Eye (tissue), 1 donor: ENCODE measurements at regions not wholly inside any gene's neighbourhood (a gene's known extent, or its start where the extent isn't known, plus 50 kb on each side); places are given as distances from the start of the nearest gene placed in this dataset.
A peak's percentile ranks its signal among the peaks of the same experiment; 100 is the strongest.
"Not testable (repeated sequence)": the region's sequence is repeated elsewhere in the genome, so short reads cannot be mapped to it uniquely, and the experiment has no call there.

Source experiments
- DNase-seq: peaks from one replicate; pipeline ENCODE4 v3.0.0-alpha.2; 2015

DNA sequence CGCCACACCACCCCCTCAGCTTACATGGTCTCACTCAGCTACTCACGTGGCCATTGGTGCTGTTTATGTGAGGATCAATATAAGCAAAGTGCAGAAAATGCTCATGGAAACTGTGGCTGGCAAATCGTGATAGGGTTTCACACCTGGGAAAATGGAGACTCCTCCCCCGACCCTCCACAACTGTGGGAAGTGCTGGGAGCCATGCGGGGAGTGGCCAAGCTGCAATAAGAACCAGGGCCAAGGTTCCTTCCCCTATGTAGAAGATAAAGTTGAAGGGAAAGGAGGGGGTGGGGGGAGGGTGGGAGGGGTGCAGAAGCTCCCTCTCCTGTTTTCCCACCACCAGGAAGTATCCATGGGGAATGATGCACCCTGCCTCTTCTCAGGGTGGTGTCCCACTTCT lies 145.5 kb upstream of the MAMLD1 start:
- DNase-seq = no peak

DNA sequence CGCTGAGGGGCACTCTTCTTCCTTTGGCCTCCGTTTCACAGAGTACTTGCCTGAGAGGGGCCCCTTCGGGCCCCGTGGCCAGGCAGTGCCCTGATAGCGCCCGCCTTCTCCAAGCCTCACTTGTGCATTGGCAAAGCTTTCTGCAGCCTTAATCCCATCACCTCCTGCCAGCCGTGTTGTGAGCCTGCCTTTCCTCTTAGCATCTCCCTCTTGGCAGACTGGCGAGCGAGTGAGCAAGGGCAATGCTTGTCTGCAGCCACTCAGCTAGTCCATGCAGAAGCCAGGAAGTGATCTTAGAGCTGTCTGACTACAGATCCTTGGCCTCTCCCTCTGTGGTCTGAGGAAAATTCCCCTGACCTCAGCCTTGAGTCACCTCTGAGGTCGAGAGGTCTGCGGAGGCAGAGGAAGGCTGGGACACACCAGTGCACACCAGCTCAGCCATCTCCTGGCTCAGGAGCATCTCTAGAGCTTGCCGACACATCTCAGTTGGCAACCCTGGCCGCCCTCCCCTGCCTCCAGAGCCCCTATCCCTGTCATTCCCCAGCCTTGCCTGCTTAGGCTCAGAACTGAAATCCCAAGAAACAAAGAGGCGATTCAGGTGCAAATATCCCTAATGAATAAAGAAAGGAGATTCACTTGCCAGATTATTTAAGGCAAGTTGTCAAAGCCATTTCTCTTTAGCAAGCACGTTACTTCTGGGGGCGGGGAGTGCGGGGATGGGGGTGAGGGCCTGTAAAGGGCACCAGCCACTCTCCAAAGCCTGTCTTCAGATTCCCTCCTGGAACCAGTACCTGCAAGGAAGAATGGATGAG lies 143.5 kb upstream of the MAMLD1 start:
- DNase-seq = peak; percentile 13

DNA sequence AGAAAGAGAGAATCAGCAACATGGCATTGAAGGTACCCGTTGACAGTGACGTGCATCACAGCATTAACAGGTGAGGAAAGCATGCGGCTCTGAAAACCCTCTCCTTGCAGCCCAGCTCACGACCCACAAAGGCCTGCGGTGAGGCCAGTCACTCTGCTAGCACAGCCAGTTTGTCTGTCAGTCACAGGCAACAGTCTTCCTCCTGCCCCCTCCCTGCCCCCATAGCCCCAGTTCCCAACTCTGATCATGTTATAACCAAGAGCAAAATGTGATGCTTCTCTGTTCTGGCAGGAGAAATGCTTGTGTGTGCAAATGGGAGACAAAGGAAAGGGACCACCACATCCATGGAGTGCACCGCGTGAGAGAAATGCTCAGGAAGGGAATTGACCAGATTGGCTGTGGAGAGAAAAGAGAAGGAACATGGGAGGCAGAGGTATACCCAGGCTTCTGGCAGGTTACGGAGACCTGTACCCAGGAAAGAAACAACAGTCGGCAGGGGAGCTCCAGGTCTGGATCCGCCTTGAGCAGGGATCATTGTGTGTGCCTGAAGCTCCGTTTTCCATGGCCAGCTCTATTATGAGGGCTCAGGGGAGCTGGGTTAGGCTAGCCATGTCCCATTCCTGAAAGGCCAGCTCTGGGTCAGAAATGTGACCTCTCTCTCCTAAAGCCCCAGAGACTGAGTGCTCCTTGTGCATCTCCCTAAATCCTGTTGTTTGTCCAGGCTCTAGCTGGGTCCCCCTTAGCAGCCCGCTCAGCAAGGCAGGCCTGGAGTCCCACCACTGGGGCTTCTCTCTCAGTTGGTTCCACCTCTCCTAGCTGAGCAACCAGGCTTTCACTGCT lies 139.7 kb upstream of the MAMLD1 start:
- DNase-seq = no peak

- DNase-seq = no peak
Measured at GRCh38 chrX:150224676-150225075, 138.4 kb upstream of the MAMLD1 start.

- no peak for DNase-seq
Measured at GRCh38 chrX:150225266-150225665, 137.9 kb upstream of the MAMLD1 start.

- no peak for DNase-seq
Measured at GRCh38 chrX:150225756-150226155, 137.4 kb upstream of the MAMLD1 start.

DNA sequence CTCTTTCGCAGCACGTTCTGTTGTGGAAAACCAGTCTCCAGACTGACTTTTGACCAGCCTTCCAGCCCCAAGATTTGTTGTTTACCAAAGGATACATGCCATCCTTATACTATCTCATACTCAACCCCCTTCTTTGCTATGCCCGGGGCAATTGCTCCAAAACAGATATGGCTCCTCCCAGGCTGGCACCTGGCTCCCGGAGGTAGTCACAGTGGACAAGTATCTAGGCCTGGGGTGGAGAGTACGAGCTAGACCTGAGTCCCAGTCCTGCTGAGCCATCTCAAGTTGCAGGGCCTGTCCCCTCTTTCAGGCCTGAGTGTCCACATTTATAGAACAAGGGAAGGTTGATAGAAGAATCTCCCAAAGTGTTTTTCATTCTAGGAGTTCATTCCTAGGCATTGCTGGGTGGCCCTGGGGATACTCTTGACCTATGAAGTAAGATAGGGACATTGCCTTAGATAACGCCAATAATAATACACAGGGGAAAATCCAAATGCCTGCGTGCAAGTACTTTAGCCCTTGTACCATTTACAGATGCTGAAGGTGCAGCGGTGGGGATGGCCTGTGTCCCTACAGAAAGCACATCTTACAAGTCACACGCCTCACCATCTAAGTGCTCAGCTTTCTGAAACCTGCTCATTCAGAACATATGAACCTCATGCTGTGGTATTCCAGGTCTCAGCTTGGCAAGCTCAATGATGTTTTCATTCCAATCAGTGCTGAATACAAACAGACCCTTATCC lies 136.7 kb upstream of the MAMLD1 start:
- DNase-seq = no peak

GRCh38 chrX:150227321-150227860 lies 135.7 kb upstream of the MAMLD1 start:
- no peak for DNase-seq

DNA sequence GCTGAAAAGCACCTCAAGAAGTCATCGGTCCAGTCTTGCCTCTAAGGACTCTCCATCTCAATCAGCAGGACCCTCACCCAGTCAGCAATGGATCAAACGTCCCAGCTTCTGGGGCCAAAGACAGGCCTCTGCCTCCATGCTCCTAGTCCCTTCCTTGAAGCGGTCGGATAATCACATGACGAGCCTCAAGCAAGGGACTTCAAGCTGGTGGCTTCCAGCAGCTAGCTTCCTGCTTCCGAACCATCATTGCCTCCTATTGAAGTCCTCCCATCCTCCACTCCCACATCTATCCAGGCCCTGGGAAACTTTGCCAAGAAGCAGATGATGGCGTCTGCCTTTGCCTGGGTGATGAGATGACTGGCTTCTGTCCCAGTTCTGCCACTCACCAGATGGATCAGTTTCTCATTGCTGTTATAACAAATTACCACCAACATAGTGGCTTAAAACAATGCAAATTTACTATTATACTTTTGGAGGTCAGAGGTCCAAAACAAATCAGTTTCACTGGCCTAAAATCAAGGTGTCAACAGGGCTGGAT lies 135.2 kb upstream of the MAMLD1 start:
- DNase-seq = no peak

GRCh38 chrX:150228431-150228830 lies 134.7 kb upstream of the MAMLD1 start:
- no peak for DNase-seq

GRCh38 chrX:150229030-150229429 lies 134.1 kb upstream of the MAMLD1 start:
- no peak for DNase-seq

- DNase-seq = no peak
Measured at GRCh38 chrX:150229481-150229880, 133.6 kb upstream of the MAMLD1 start.

GRCh38 chrX:150230952-150231351 lies 132.2 kb upstream of the MAMLD1 start:
- DNase-seq = not testable (repeated sequence)

DNA sequence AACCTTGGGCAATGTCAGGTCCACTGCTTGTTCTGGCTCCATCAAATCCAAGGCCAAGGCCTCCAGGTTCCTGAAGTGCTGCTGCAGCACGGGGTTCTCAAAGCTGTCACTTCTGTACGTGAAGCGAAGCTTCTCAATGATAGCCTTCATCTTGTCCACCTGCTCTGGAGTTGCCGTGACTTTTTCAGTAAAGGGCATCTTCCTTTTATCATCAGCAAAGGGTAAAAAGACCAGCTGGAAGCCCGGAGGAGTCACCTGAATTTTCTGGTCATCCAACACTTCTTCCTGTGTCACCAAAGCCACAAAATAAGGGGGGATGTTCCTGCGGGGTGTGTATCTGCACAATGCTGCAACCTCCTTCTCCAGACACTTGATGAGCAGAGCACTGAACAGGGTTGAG lies 131.7 kb upstream of the MAMLD1 start:
- DNase-seq = not testable (repeated sequence)

- DNase-seq = not testable (repeated sequence)
Measured at GRCh38 chrX:150232222-150232621, 130.9 kb upstream of the MAMLD1 start.

DNA sequence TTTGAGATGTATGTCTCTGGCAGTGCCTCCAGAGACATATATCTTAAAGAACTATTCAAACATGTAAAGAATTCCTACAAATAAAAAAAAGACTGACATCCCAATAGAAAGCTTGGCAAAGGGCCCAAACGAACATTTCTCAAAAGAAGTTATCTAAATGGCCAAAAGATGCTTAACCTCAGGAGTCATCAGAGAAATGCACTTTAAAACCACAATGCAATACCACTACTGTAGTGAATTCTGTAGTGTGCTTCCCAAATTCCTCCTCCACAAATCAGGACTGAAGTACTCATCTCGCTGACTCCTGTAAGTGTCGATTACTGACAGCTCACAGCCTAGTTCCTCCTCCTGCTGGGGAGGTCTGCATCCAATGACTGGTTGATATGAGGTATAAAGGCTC lies 129.0 kb upstream of the MAMLD1 start:
- DNase-seq = no peak

DNA sequence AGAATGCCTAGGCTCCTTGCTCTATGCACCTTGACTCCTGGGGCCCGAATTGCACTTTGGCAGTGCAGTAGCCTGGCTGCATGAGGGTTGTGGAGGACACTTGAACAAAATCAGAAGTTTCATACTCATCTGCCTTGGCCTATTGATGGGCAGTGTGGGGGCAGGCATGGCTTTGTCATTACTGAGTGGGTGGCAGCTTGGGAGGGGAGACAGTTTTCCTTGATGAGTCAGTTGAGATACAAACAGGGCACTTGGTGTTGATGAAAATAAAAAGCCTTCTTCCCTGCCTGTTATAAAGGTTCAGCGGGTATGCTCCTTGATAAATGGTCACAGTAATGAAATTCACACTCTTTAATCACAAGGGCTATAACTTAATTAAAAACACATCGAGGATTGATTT lies 126.8 kb upstream of the MAMLD1 start:
- no peak for DNase-seq

DNA sequence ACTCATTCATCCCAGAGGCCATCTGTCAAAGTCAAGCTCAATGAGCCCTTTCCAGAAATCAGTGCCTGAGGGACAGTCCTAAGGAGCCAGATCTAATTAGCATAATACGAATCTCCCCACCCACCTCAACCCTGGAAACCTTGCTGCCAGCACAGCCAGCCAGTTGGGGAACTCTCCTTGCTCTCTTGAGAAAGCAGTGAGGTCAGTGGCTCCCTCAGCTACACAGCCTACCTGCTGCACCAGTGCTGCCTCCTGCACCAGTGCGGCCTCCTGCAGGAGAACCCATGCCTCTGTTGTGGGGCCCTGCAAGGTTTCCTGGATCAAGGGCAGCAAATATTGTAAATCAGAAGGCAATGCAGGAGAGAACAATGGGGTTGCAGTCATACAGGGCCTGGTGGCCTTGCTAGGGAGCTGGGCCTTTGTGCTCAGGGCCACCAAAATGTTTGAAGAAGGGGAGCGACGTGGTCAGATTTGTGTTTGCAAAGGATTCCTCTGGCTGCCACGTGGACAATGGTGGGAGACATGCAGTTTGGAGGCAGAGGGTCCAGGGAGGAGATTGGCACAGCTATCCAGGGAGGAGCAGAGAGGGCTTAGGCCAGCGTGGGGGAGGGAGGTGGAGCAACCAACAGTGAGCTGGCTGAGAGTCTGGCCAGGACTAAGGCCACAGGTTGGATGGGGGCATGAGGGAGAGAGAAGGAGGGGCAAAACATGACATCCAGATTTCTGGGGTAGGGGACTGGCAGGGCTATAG lies 124.3 kb upstream of the MAMLD1 start:
- no peak for DNase-seq

DNA sequence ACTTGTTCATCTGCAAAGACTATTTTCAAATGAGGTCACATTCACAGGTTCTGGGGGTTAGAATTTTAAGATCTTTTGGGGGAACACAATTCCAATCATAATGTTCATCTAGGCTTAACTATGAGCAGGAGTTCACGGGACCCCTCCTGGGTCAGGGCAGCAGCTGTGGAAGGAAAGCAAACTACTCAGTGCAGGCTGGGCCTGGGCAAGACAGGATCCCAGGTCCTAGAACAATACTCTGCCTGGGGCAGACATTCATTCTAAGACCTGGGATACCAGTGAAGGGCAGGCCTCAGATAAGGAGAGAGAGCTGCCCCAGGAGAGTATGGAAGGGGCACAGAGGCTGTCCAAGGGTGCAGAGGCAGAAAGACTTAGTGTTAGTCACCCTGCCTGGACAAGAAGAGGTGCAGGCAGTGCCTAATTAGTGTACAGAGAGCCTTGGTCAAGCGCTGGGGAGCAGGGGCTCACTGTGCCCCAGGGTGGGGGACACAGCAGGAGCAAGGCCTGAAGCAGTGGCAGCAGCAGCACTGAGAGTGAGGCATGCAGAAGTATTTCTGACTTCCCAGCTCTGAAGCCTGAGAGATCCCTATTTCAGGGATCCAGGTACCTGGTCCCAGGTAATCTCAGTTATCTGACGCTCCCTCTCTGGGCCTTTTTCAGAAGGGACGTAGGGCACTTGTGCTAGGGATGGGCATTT lies 123.0 kb upstream of the MAMLD1 start:
- no peak for DNase-seq

DNA sequence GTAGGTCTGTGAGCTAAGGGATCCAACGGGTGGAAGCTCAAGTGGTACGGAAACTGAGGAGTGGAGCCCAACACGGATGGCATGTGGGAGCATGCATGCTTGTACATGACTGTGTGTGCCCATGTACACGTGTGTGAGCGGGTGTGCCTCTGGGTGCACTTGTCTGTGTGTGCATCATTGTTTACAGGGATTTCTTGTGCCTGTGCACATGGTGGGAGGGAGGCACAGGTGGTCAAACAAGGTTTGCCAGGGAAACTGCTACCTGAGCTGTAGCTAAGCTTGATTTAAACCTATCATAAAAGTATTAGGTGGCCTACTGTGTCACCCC lies 122.5 kb upstream of the MAMLD1 start:
- DNase-seq = no peak

DNA sequence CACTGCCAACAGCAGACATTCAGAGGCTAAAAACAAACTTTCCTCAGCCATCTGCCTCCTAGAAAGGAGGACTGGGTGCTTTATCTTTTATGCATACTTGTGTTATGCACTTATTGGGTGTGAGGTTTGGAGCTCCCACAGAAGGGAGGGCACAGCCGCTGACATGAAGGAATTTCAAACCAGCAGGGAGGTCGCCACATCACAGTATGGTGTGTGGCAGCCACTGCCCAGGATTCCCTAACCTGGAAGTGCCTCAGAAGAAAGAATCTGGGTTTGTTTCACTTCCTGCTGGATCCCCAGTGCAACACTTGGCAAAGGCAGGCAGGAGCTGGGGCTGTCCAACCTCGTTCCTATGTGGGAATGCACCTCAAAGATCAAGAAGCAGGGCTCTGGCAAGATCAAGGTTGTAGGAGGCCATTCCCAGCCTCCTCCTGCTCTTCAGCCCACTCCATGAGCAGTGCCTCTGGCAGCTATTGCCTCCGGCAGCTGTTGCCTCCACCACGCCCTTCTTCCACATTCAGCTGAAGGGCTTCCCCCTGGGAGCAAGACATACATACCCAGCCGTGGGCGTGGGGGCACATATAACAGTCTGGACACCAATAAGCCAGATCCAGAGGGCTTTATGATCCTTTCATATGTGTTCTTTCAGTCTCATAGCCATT lies 109.0 kb upstream of the MAMLD1 start:
- DNase-seq = no peak
